Mesenchymal stem cell (in vitro differentiated cells and primary cell): ENCODE measurements at regions not wholly inside any gene's neighbourhood (a gene's known extent, or its start where the extent isn't known, plus 50 kb on each side); places are given as distances from the start of the nearest gene placed in this dataset. TPM values are rescaled to one million over a fixed set of nuclear protein-coding genes. Genes with fewer than 3 reads are reported as not detected.

Source experiments
- DNase-seq: peaks from one replicate; pipeline ENCODE4 v3.0.0-alpha.2; 2013
- H2AFZ ChIP-seq: one replicate; pipeline ENCODE4 v1.6.1; 2013; ENCODE audit warnings: low read depth, mild to moderate bottlenecking, control low read depth, inconsistent platforms, low read length, moderate library complexity
- H2AK5ac ChIP-seq: 2 replicates; pipeline ENCODE4 v1.6.1; 2013; ENCODE audit warnings: low read length, moderate library complexity, mild to moderate bottlenecking, inconsistent platforms; ENCODE audit not compliant: severe bottlenecking
- H2BK120ac ChIP-seq: one replicate; pipeline ENCODE4 v1.6.1; 2013; ENCODE audit warnings: low read depth, mild to moderate bottlenecking, inconsistent platforms, low read length, moderate library complexity
- H2BK12ac ChIP-seq, 2 experiments: one replicate each; pipeline ENCODE4 v1.6.1; 2013; ENCODE audit warnings: inconsistent platforms in 2 of 2, low read length in 2 of 2, mild to moderate bottlenecking in 2 of 2, moderate library complexity in 2 of 2, control low read depth in 1 of 2
- H2BK15ac ChIP-seq: one replicate; pipeline ENCODE4 v1.6.1; 2013; ENCODE audit warnings: mild to moderate bottlenecking, low read depth, inconsistent platforms; ENCODE audit not compliant: poor library complexity, severe bottlenecking
- H2BK5ac ChIP-seq: 2 replicates; pipeline ENCODE4 v1.6.1; 2013; ENCODE audit warnings: low read depth, mild to moderate bottlenecking, low read length, control low read depth, inconsistent platforms; ENCODE audit not compliant: poor library complexity, severe bottlenecking
- H3K14ac ChIP-seq, 2 experiments: one replicate each; pipeline ENCODE4 v1.6.1; 2013; ENCODE audit warnings: inconsistent platforms in 2 of 2, low read length in 2 of 2, control low read depth in 1 of 2, mild to moderate bottlenecking in 1 of 2, moderate library complexity in 1 of 2
- H3K18ac ChIP-seq, 2 experiments: one replicate each; pipeline ENCODE4 v1.6.1; 2013; ENCODE audit warnings: inconsistent platforms in 2 of 2, low read length in 2 of 2, control low read depth in 1 of 2, low read depth in 1 of 2, mild to moderate bottlenecking in 1 of 2
- H3K23ac ChIP-seq, 2 experiments: one replicate each; pipeline ENCODE4 v1.6.1; 2013; ENCODE audit warnings: inconsistent platforms in 2 of 2, low read length in 2 of 2, mild to moderate bottlenecking in 2 of 2, moderate library complexity in 2 of 2, control low read depth in 1 of 2
- H3K27ac ChIP-seq: 2 replicates; pipeline ENCODE4 v1.5.1; 2013; ENCODE audit warnings: mild to moderate bottlenecking, moderate library complexity, low read length, control low read depth, inconsistent platforms; ENCODE audit not compliant: poor library complexity, severe bottlenecking
- H3K27me3 ChIP-seq, 2 experiments: 2 replicates each; pipeline versions ENCODE4 v1.6.1 to v1.7.0; 2013; ENCODE audit warnings: low read length in 2 of 2, mild to moderate bottlenecking in 2 of 2, moderate library complexity in 2 of 2, control low read depth in 1 of 2, inconsistent platforms in 1 of 2; ENCODE audit not compliant: control insufficient read depth in 1 of 2, insufficient read depth in 1 of 2
- H3K36me3 ChIP-seq, 2 experiments: 2 replicates each; pipeline versions ENCODE4 v1.6.1 to v1.7.0; 2013; ENCODE audit warnings: low read length in 2 of 2, control low read depth in 1 of 2, inconsistent platforms in 1 of 2, low read depth in 1 of 2, mild to moderate bottlenecking in 1 of 2; ENCODE audit not compliant: insufficient read depth in 2 of 2, control insufficient read depth in 1 of 2
- H3K4ac ChIP-seq, 2 experiments: one replicate each; pipeline ENCODE4 v1.6.1; 2013; ENCODE audit warnings: inconsistent platforms in 2 of 2, low read length in 2 of 2, mild to moderate bottlenecking in 2 of 2, moderate library complexity in 2 of 2, control low read depth in 1 of 2, low read depth in 1 of 2
- H3K4me1 ChIP-seq: 2 replicates; pipeline ENCODE4 v1.6.1; 2013; ENCODE audit warnings: low read depth, low read length, control low read depth; ENCODE audit not compliant: control insufficient read depth, insufficient read depth
- H3K4me2 ChIP-seq: 2 replicates; pipeline ENCODE4 v1.6.1; 2013; ENCODE audit warnings: low read length, mild to moderate bottlenecking, inconsistent platforms; ENCODE audit not compliant: poor library complexity, severe bottlenecking
- H3K4me3 ChIP-seq, 2 experiments: 2 replicates each; pipeline versions ENCODE4 v1.5.1 to v1.7.0; 2013; ENCODE audit warnings: low read length in 2 of 2, mild to moderate bottlenecking in 2 of 2, control low read depth in 1 of 2, low read depth in 1 of 2; ENCODE audit not compliant: insufficient read depth in 1 of 2
- H3K79me1 ChIP-seq: replicated peaks from 2 replicates; pipeline ENCODE4 v1.6.1; 2013; ENCODE audit warnings: mild to moderate bottlenecking, control low read depth, low read length, inconsistent platforms; ENCODE audit not compliant: poor library complexity, severe bottlenecking
- H3K9ac ChIP-seq: 2 replicates; pipeline ENCODE4 v1.7.0; 2013; ENCODE audit warnings: mild to moderate bottlenecking, low read length, moderate library complexity
- H3K9me3 ChIP-seq: 2 replicates; pipeline ENCODE4 v1.7.0; 2013; ENCODE audit warnings: mild to moderate bottlenecking, low read length; ENCODE audit not compliant: control insufficient read depth
- H4K8ac ChIP-seq: one replicate; pipeline ENCODE4 v1.6.1; 2013; ENCODE audit warnings: inconsistent platforms, mild to moderate bottlenecking, low read length, moderate library complexity
- H4K91ac ChIP-seq: one replicate; pipeline ENCODE4 v1.6.1; 2013; ENCODE audit warnings: mild to moderate bottlenecking, low read length, inconsistent platforms
- WGBS: methylation state at CpG from one replicate; pipeline ENCODE4 v1.1.7; 2013; ENCODE audit warnings: mixed read lengths; 5-methylcytosine and 5-hydroxymethylcytosine counted together
- small RNA-seq: library from polyadenylated mRNA; stranded (forward); fragments of <200 nt; extraction: miRNeasy Mini kit (QIAGEN cat#:217004); gene quantifications from one replicate; pipeline ENCODE3, GENCODE V24; 2013; ENCODE audit warnings: low read depth

DNA sequence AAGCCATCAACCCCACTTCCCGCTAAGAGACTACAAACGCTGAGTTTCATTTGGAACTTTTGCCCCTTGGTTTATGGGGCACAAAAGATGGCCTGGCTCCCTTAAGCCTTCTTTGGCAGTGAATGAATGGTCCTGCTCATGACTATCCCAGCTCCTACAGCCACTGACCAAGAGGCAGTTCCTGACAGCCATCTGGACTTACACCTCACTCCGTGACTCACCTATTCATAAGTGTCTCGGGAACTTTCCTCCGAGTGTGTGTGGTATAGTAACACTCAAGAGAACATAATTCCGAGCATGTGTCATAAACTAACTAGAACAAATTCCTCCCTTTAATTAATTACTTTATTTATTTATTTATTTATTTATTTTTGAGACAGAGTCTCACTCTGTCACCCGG is 51.9 kb upstream of the NUDT4 start:
- H3K27me3 ChIP-seq = no peaks in the 10 kb centered on the region
- H3K9ac ChIP-seq = no peak overlapping the region
- H3K23ac ChIP-seq = no peak overlapping the region
- no peaks in the 10 kb centered on the region for H3K36me3 ChIP-seq
- DNase-seq = peak; percentile 84
- no peak overlapping the region for H3K4ac ChIP-seq
- H3K27ac ChIP-seq = no peak overlapping the region
- H2BK120ac ChIP-seq = no peak overlapping the region
- no peak overlapping the region for H4K91ac ChIP-seq
- H2BK12ac ChIP-seq = no peak overlapping the region
- no peak overlapping the region for H2AK5ac ChIP-seq
- H3K4me1 ChIP-seq = no peaks in the 10 kb centered on the region
- no peaks in the 10 kb centered on the region for H3K79me1 ChIP-seq
- H2BK5ac ChIP-seq = no peak overlapping the region
- no peak overlapping the region for H3K18ac ChIP-seq
- H3K9me3 ChIP-seq = no peaks in the 10 kb centered on the region
- no peak overlapping the region for H2BK15ac ChIP-seq
- no peak overlapping the region for H3K14ac ChIP-seq
- WGBS = 33% methylated on average over 4 of the region's 7 CpGs
- no peak overlapping the region for H2AFZ ChIP-seq
- no peak overlapping the region for H3K4me2 ChIP-seq
- no peak overlapping the region for H4K8ac ChIP-seq
- no peak overlapping the region for H3K4me3 ChIP-seq

Small RNAs in the stretch of these regions (small RNA-seq; reads per million reads assigned to genes)
- gene RF00019 = not detected
- not detected for gene RF00284
- not detected for gene RPL41P5
